HUDEP-2 (cell line): ENCODE measurements at regions not wholly inside any gene's neighbourhood (a gene's known extent, or its start where the extent isn't known, plus 50 kb on each side); places are given as distances from the start of the nearest gene placed in this dataset.
A peak's percentile ranks its signal among the peaks of the same experiment; 100 is the strongest.

Experiments used
- DNase-seq, 76 experiments: peaks; one replicate each; lab custom pipeline; 2025; ENCODE audit not compliant: unreplicated experiment in 76 of 76; lab: John Stamatoyannopoulos, UW

- DNase-seq: no peak
These were observed 180.2 kb downstream of the KCNA5 start for GRCh38 chr12:5223881-5224280.

DNA sequence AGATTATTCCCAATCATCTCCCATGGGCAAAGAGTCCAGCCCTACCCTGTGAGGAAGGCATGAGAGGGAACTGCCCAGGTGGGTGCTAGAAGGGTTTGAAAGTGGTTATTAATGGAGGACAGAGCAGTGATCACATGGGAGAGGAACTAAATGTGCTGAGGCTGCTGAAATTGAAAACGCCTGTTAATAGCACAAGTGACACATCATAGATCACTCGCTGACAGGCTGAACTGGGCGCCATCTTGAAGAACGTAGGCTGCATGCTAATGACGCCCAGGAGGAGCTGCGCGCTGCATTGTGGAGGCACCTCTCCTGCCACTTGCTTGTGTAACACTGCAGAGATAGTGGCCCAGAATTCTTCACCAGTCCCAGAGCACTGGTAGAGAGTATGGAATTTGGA lies 182.9 kb downstream of the KCNA5 start:
- no peak for DNase-seq

GRCh38 chr12:5227708-5228373 lies 184.2 kb downstream of the KCNA5 start:
- DNase-seq: no peak

DNA sequence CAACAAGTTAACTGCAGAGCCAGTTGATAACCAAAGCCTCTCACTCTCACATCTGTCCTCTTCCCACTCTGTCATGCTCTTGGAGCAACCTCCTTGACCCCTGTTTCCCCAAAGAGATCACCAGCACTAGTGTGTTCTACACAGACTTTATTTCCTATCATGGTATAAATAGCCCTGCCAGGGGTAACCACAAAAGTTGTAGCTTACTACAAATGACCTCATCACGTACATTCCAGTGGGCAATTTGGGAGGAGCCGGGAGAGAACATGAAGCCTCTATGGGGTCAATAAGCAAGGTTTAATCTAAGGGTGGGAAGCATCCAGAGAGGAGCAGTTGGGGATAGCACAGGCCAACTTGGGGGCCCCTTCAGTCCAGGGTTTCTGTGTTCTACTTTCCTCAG lies 186.5 kb downstream of the KCNA5 start:
- DNase-seq: no peak

GRCh38 chr12:5230861-5231260 lies 187.2 kb downstream of the KCNA5 start:
- DNase-seq: no peak

DNA sequence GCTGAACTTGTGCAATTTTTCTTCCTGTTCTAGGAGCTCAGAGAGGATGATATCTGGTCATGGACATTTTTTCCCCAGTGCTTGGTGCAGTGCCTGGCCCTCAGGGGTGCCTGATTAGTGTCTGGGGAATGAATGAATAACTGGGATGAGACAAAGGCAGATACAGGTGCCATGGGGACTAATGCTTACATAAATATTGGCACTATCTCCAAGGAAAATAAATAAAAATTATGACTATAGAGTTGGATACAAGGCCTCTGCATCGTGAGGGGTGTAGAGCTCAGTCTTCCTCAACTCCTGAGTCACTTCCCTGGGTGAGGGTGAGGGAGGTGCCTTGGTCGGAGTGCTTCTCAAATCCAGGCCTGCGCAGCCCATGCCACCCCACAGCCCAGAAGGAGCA lies 188.6 kb downstream of the KCNA5 start:
- DNase-seq: no peak

- no peak for DNase-seq
These were observed 189.3 kb downstream of the KCNA5 start for GRCh38 chr12:5232826-5233500.

DNA sequence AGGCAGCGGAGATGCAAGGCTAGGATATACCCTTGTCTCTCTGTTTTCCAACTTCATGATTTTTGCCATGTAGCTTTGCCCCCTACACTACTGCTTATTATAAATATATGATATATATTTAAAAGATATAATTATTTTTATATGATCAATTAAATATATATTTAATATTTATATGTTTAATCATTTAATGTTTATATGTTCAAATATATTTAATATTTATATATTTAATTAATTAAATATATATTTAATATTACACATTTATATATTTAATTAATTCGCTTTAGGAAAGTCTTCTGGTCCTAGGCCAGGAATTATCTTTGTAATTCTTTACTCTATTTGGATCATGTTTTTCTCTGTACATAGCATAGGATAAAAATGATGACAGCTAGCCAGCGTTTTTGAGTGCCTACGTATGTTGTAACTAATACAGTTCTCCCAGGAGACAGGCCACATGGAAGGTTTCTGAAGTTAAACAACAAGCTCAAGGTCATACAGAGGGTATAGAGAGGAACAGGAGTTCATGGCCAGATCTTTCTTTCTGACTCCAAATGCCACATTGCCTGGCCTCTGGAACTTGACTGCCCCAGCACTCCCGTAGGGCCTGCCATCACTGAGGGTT lies 192.5 kb downstream of the KCNA5 start:
- DNase-seq: no peak

GRCh38 chr12:5242440-5242839 lies 189.5 kb upstream of the NTF3 start:
- no peak for DNase-seq

DNA sequence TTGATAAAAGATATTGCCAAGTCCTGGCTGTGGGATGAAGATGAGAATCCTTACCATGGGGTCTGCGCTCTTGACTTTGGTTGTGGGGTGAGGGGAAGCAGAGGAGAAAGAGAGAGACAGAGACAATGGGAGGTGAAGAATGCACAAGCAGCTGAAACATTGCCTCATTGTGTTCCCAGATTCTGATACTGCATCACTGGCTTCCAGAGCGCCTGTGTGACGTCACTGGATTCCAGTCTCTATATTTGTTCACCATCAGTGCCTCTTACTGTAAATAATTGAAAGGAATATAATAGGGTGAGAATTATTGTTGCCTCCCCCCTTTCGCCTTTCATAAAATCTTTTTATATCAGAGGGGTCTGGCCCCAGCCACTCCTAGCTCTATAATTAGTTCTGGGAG lies 188.9 kb upstream of the NTF3 start:
- DNase-seq: no peak

GRCh38 chr12:5244513-5244972 lies 187.4 kb upstream of the NTF3 start:
- DNase-seq: peak in 1 of 76 experiments; percentile 2

- no peak for DNase-seq
These were observed 185.7 kb upstream of the NTF3 start for GRCh38 chr12:5246196-5246595.

DNA sequence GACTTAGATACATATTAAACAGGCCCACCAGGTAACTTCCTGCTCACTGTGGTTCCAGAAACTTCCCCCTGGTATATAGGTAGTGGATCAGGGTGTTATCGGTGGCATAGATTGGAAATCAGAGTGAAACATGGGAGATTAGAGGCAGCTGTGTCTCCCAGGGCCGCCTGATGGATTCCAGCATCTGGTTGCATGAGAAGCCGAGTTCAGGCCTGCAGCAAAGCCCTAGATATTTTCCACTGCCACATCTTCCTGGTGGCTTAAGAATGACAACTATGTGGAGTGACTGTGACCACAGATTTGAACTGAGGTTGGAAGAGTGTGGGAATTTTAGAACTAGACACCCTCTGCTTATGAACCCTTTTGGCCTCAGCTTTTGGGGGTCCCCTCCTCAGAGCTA lies 184.8 kb upstream of the NTF3 start:
- no peak for DNase-seq

GRCh38 chr12:5248230-5248629 lies 183.7 kb upstream of the NTF3 start:
- no peak for DNase-seq

DNA sequence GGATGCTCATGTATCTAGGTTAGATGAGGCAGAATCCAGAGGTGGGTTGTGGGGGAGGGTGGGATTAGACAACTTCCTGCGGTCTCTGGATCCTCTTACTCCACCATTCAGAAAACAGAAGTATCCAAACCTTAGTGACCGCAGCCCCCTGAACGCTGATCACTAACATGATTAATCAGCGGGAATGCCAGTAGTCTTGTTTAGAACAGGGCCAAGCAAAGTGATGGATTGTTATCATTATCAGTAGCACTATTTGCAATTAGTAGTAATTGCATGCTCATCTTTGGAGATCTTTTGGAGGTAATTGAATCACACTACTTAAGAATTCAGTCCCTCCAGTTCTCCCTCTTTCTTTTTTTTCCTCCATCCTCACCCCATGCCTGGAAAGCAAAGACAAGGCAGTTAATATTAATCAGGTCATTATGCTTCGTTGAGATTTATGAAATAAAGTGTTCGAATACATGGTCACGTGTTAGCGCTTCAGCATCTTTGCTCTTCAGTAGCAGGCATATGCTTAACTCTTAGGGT lies 182.8 kb upstream of the NTF3 start:
- DNase-seq: no peak

- no peak for DNase-seq
These were observed 180.8 kb upstream of the NTF3 start for GRCh38 chr12:5251092-5251491.

DNA sequence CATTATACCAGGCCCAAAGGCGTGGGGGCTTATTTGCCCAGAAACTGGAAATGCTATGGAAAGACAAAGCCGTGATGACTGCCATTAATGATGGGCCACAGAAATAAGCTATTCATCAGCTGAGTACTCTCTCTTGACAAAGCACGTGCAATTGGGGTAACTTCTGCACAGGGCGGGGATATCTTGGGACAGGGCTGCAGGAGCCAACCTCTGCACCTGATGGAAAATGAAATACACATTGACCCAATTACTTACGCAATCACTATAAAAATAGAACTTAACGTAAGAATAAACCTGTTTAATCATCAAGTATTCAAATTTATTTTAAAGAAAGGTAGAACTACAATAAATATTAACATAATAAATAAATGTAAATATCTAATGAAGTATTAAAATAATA lies 180.1 kb upstream of the NTF3 start:
- no peak for DNase-seq

DNA sequence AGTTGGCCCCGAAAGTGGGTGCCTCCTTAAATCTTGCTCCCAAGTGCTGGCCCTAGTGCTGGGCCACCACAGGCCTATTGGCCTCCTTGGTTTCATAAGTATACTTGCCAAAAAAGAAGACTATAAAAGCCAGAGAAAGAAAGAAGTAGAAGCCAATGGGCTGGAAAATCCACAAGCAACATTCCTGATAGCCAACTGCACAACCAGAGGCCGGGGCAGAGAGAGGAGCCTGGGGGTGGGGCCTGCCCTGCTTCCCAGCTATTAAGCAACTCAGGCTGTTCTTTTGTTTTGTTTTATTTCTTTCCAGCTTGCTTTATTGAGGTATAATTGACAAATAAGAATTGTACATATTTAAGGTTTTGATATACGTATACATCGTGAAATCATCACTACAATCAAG lies 177.2 kb upstream of the NTF3 start:
- no peak for DNase-seq

DNA sequence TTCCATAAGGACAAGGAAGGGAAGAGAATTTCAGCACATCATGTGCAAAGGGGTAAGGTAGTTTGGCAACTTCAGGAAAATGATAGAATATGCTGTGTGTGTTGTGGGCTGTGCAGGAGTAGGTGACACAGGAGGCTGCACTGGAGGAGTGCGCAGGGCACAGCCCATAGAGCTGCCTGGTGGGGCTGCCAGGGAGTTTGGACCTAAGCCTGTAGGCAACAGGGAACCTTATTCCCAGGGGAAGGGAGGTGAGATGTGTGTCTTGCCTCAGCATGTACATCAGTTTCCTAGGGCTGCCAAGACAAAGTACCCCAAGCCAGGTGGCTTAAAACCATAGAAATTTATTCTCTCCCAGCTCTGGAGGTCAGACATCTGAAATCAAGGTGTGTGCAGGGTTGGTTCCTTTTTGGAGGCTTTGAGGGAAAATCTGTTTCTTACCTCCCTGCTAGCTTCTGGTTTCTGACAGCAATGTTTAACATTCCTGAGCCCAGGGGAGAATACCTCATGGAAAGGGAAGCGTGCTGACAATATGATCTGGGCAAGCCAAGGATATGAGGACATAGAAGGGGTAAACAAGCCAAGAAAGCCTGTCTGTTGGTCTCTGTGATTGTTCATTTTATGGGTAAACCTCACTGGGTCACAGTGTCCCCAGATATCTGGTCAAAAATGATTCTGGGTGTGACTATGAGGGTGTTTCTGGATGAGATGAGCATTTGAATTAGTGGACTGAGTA lies 174.0 kb upstream of the NTF3 start:
- DNase-seq: no peak

- no peak for DNase-seq
These were observed 173.4 kb upstream of the NTF3 start for GRCh38 chr12:5258498-5258897.

DNA sequence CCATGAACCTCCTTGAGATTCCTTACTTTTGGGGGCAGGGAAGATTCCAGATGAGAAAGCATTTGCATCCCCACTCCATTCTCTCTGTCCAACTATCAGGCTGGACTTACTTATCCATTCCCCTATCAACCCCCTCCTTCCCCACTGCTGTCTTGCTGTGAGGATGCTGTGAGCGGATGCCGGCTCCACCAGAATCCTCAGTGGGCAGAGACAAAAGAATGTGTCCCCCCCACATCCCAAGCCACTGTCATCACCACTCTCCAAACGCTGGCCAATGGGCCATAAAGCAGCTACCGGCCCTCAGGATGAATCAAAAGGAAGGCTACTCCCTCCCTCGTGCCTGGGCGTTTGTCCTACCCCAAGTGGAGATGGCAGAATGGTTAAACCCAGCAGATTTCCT lies 173.0 kb upstream of the NTF3 start:
- DNase-seq: no peak
